Fibroblast of the aortic adventitia (primary cell): ENCODE measurements at regions not wholly inside any gene's neighbourhood (a gene's known extent, or its start where the extent isn't known, plus 50 kb on each side); places are given as distances from the start of the nearest gene placed in this dataset.
"Not testable (repeated sequence)": the region's sequence is repeated elsewhere in the genome, so short reads cannot be mapped to it uniquely, and the experiment has no call there.

Source experiments
- DNase-seq: peaks from one replicate; pipeline ENCODE4 v3.0.0-alpha.2; 2010; ENCODE audit warnings: low read depth
- H3K4me3 ChIP-seq: 2 replicates; pipeline ENCODE4 v1.5.1; 2011; ENCODE audit warnings: low read depth, mild to moderate bottlenecking, control low read depth, low read length, moderate library complexity
- CTCF ChIP-seq: IDR thresholded peaks from 2 replicates; pipeline ENCODE4 v1.5.1; 2011; ENCODE audit warnings: mild to moderate bottlenecking, low read length, control low read depth, inconsistent platforms; ENCODE audit not compliant: insufficient read depth

- DNase-seq = no peak
- H3K4me3 ChIP-seq = no peak overlapping the region
- TF ChIP-seq CTCF = no peak
These were observed 144.9 kb downstream of the THBS2 start for GRCh38 chr6:169108753-169109152.

DNA sequence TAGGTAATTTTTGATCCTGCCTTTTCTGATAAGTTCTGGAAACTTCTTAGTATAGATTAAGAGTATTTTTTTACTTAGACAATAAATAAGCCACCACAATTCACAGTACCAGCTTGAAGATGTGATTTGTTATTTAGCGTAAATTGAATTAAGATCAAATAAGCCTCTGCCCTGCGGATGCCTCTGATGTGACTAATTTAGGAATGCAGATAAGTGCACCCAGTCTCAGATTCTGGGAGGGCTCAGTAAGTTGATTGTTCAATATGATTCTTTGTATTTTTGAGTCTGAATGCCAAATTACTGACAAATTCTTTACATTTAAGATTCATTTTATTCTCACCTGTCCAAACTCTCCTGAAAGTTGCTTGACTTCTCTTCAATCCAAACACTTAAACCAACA is 147.5 kb downstream of the THBS2 start:
- no peak for TF ChIP-seq CTCF
- DNase-seq = peak; percentile 48
- H3K4me3 ChIP-seq = no peak overlapping the region

DNA sequence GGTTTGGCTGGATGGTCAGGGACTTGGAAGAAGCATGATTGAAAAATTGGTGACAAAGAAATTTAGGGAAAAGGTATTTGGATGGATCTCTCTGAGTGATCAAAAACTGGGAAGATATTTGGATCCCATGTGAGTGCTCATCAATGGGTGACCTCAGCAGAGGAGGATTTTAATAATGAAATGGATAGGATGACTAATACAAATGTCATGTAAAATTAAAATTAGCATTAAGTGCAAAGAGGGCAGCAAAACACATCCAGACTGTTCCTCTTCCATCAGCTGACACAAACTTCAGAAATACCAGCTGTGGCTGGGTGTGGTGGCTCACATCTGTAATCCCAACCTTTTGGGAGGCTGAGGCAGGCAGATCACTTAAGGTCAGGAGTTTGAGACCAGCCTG is 151.7 kb downstream of the THBS2 start:
- TF ChIP-seq CTCF = no peak
- peak; percentile 63 for DNase-seq
- H3K4me3 ChIP-seq = no peak overlapping the region

- TF ChIP-seq CTCF = no peak
- no peak for DNase-seq
- H3K4me3 ChIP-seq = no peak overlapping the region
These were observed 152.4 kb downstream of the THBS2 start for GRCh38 chr6:169101036-169101805.

DNA sequence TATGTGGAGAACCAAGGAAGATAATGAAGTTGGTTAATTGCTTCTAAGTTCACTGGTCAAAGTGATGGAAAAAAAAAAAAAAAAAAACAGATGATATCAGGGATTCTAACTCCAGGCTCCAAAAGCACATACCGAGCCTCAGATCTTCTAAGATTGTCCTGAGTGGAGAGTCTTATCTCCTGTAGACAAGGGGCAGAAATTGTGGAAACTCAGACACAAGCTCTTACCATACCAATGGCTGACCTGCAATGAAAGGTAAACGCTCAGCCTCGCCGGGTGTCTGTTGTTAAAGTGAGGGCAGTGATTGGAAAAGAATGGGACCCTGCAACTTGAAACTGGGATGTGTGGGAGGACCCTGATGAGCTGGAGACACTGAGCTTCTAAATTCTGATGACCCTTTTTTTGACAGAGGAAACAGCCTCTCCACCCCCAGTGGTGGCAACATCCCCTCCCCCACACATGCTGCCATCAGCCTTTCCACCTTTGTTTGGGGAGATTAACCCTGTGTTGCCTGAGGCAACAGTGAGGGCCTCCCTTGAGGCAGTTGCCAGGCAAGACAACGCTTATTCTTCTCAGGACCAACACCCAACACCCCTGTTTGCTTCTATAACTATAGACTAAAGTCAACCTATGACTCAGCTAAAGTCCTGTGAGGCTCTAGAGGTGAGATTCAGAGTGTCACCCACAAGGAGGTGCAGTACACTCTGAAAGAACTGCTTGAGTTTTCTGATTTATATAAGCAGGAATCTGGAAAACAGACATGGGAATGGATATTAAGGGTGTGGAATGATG is 154.0 kb downstream of the THBS2 start:
- TF ChIP-seq CTCF = peak; percentile 13
- H3K4me3 ChIP-seq = no peak overlapping the region
- DNase-seq = peak; percentile 57

DNA sequence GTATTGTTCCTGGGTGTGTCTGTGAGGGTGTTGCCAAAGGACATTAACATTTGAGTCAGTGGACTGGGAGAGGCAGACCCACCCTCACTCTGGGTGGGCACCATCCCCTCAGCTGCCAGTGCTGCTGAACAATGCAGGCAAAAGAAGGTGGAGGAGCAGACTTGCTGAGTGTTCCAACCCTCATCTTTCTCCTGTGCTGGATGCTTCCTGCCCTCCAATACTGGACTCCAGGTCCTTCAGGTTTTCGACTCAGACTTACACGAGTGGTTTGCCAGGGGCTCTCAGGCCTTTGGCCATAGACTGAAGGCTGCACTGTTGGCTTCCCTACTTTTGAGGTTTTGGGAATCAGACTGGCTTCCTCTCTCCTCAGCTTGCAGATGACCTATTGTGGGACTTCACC is 155.0 kb downstream of the THBS2 start:
- DNase-seq, H3K4me3 ChIP-seq: not testable (repeated sequence)

- TF ChIP-seq CTCF = no peak
- DNase-seq = peak; percentile 39
- no peak overlapping the region for H3K4me3 ChIP-seq
These were observed 155.5 kb downstream of the THBS2 start for GRCh38 chr6:169098116-169098515.
